IMR-90 (cell line): ENCODE measurements at regions not wholly inside any gene's neighbourhood (a gene's known extent, or its start where the extent isn't known, plus 50 kb on each side); places are given as distances from the start of the nearest gene placed in this dataset.

Experiments
- ATAC-seq: fragments of 200-7000 bp; cut with Tn5 transposase; 2 replicates; pipeline ENCODE4 v1.9.1; 2020; ENCODE audit warnings: low read depth, mild to moderate bottlenecking, moderate library complexity
- BruUV-seq: library from RNA; stranded (reverse); fragments of 400-500 nt; replicated peaks from 2 replicates; lab custom pipeline; 2021; lab: Mats Ljungman, UMichigan
- CTCF ChIA-PET: fragments of 300-600 bp; formaldehyde crosslinking; extraction: SDS; loops from one replicate; lab custom pipeline; 2021; ENCODE audit warnings: antibody characterized with exemption; lab: Yijun Ruan, JAX
- POLR2A ChIA-PET: fragments of 300-600 bp; sonication (Branson Sonifier 250); formaldehyde crosslinking; loops from one replicate; lab custom pipeline; 2022; ENCODE audit warnings: antibody characterized with exemption; ENCODE audit not compliant: unreplicated experiment; lab: Charles Lee
- DNase-seq: peaks from one replicate; pipeline ENCODE4 v3.0.0; 2013
- H2AFZ ChIP-seq: replicated peaks from 2 replicates; pipeline ENCODE3; 2013; ENCODE audit warnings: low read length, mild to moderate bottlenecking; ENCODE audit not compliant: poor library complexity
- H2AK5ac ChIP-seq: 2 replicates; pipeline ENCODE4 v1.6.1; 2013; ENCODE audit warnings: low read depth, low read length, inconsistent platforms
- H2AK9ac ChIP-seq: replicated peaks from 2 replicates; pipeline ENCODE3; 2013; ENCODE audit warnings: mild to moderate bottlenecking, low read depth, low read length, moderate library complexity; ENCODE audit not compliant: poor library complexity
- H2BK120ac ChIP-seq: 2 replicates; pipeline ENCODE4 v1.6.1; 2013; ENCODE audit warnings: low read depth, low read length, inconsistent platforms
- H2BK15ac ChIP-seq: 3 replicates; pipeline ENCODE4 v1.6.1; 2013; ENCODE audit warnings: low read depth, low read length, inconsistent platforms
- H2BK20ac ChIP-seq: 2 replicates; pipeline ENCODE4 v1.6.1; 2013; ENCODE audit warnings: low read depth, mild to moderate bottlenecking, inconsistent platforms, low read length, moderate library complexity
- H2BK5ac ChIP-seq: 2 replicates; pipeline ENCODE4 v1.6.1; 2013; ENCODE audit warnings: mild to moderate bottlenecking, low read depth, low read length, inconsistent platforms; ENCODE audit not compliant: poor library complexity, severe bottlenecking
- H3K14ac ChIP-seq: replicated peaks from 2 replicates; pipeline ENCODE4 v1.6.1; 2013; ENCODE audit warnings: low read depth, low read length, inconsistent platforms
- H3K18ac ChIP-seq: 2 replicates; pipeline ENCODE4 v1.6.1; 2013; ENCODE audit warnings: low read depth, low read length, control low read depth
- H3K23ac ChIP-seq: 2 replicates; pipeline ENCODE4 v1.6.1; 2013; ENCODE audit warnings: low read depth, low read length, inconsistent platforms
- H3K27ac ChIP-seq: 2 replicates; pipeline ENCODE4 v1.5.1; 2013; ENCODE audit warnings: mild to moderate bottlenecking, control low read depth, low read length; ENCODE audit not compliant: insufficient read depth
- H3K27me3 ChIP-seq: 2 replicates; pipeline ENCODE4 v1.6.1; 2013; ENCODE audit warnings: low read length; ENCODE audit not compliant: control insufficient read depth, insufficient read depth
- H3K36me3 ChIP-seq: 2 replicates; pipeline ENCODE4 v1.6.1; 2013; ENCODE audit warnings: low read length, mixed read lengths; ENCODE audit not compliant: control insufficient read depth, insufficient read depth
- H3K4ac ChIP-seq: 2 replicates; pipeline ENCODE4 v1.6.1; 2013; ENCODE audit warnings: low read depth, low read length, inconsistent platforms
- H3K4me1 ChIP-seq: 2 replicates; pipeline ENCODE4 v1.6.1; 2013; ENCODE audit warnings: low read length, mixed read lengths; ENCODE audit not compliant: control insufficient read depth, insufficient read depth
- H3K4me2 ChIP-seq: 2 replicates; pipeline ENCODE4 v1.6.1; 2013; ENCODE audit warnings: low read depth, mild to moderate bottlenecking, control low read depth, low read length, moderate library complexity
- H3K4me3 ChIP-seq: 2 replicates; pipeline ENCODE4 v1.5.1; 2013; ENCODE audit warnings: low read depth, mild to moderate bottlenecking, control low read depth, low read length, moderate library complexity; ENCODE audit not compliant: insufficient read depth
- H3K56ac ChIP-seq: 2 replicates; pipeline ENCODE4 v1.6.1; 2013; ENCODE audit warnings: low read length, inconsistent platforms; ENCODE audit not compliant: insufficient read depth; ENCODE audit errors: extremely low read depth
- H3K79me1 ChIP-seq, 2 experiments: 2 replicates each; pipeline ENCODE4 v1.6.1; 2013; ENCODE audit warnings: low read length in 2 of 2, inconsistent platforms in 1 of 2, low read depth in 1 of 2
- H3K9ac ChIP-seq: 2 replicates; pipeline ENCODE4 v1.6.1; 2013; ENCODE audit warnings: low read depth, low read length, control low read depth
- H3K9me1 ChIP-seq: 2 replicates; pipeline ENCODE4 v1.6.1; 2013; ENCODE audit warnings: low read length, inconsistent platforms; ENCODE audit not compliant: insufficient read depth
- H3K9me3 ChIP-seq: 2 replicates; pipeline ENCODE4 v1.6.1; 2013; ENCODE audit warnings: low read length; ENCODE audit not compliant: control insufficient read depth, insufficient read depth
- H4K20me1 ChIP-seq: 2 replicates; pipeline ENCODE4 v1.6.1; 2013; ENCODE audit warnings: low read length, inconsistent platforms; ENCODE audit not compliant: insufficient read depth
- H4K5ac ChIP-seq: 2 replicates; pipeline ENCODE4 v1.6.1; 2013; ENCODE audit warnings: mild to moderate bottlenecking, low read depth, low read length, control low read depth
- H4K8ac ChIP-seq, 2 experiments: 2 replicates each; pipeline ENCODE4 v1.6.1; 2013; ENCODE audit warnings: low read depth in 2 of 2, low read length in 2 of 2, control low read depth in 1 of 2, inconsistent platforms in 1 of 2
- H4K91ac ChIP-seq: 2 replicates; pipeline ENCODE4 v1.6.1; 2013; ENCODE audit warnings: low read depth, low read length, inconsistent platforms; ENCODE audit not compliant: insufficient read depth
- CTCF ChIP-seq: conservative IDR thresholded peaks from 2 replicates; pipeline ENCODE4 v1.5.1; 2012; ENCODE audit warnings: mild to moderate bottlenecking, low read depth, low read length, improper control_type of control experiment
- FOS ChIP-seq: fragments of 150-350 bp; IDR thresholded peaks from 2 replicates; pipeline ENCODE4 v1.6.1; 2016; ENCODE audit warnings: low read depth, low read length
- MAZ ChIP-seq: IDR thresholded peaks from 2 replicates; pipeline ENCODE4 v1.6.1; 2012; ENCODE audit warnings: low read depth, mild to moderate bottlenecking, low read length, improper control_type of control experiment, moderate library complexity, borderline replicate concordance
- MXI1 ChIP-seq: IDR thresholded peaks from 2 replicates; pipeline ENCODE4 v1.6.1; 2012; ENCODE audit warnings: low read depth, mild to moderate bottlenecking, low read length, moderate library complexity, borderline replicate concordance
- WGBS, 2 experiments: methylation state at CpG; one replicate each; pipeline versions ENCODE4 v1.1.5 to v1.1.7; 2013; ENCODE audit warnings: missing lambda C conversion rate in 2 of 2; ENCODE audit not compliant: insufficient read length in 1 of 2; ENCODE audit errors: extremely low coverage in 2 of 2; 5-methylcytosine and 5-hydroxymethylcytosine counted together
- dilution Hi-C: fragments of 300-500 bp; cut with HindIII; formaldehyde crosslinking; loops from one replicate; pipeline ENCODE4 v1.14.3; 2018; ENCODE audit warnings: low sequenced_read_pairs; ENCODE audit not compliant: unreplicated experiment
- in situ Hi-C: fragments of 300-500 bp; cut with MboI; formaldehyde crosslinking; loops from 3 replicates; pipeline ENCODE4 v1.14.3; 2019; ENCODE audit warnings: low sequenced_read_pairs, inconsistent platforms, mixed read lengths
- intact Hi-C: fragments of 100-400 bp; cut with micrococcal nuclease; formaldehyde crosslinking; loops from 2 replicates; pipeline ENCODE4 v1.10.0; 2022

DNA sequence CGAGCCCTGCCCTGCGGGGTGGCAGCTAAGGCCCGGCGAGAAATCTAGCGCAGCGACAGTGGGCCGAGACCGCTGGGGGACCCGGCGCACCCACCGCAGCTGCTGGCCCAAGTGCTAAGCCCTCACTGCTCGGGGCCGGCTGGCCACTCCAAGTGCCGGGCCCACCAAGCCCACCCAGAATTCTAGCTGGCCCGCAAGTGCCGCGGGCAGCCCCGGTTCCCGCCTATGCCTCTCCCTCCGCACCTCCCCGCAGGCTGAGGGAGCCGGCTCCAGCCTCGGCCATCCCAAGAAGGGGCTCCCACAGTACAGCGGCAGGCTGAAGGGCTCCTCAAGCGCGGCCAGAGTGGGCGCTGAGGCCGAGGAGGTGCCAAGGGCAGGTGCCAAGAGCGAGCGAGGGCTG lies 55.2 kb upstream of the RND3 start:
- ChIA-PET CTCF (no interaction called here), POLR2A (no interaction called here)
- Histone ChIP-seq H3K27ac (no peak overlapping the region), H3K18ac (no peak overlapping the region), H3K4me1 (peaks cover 2% of the 10 kb centered on the region; the same call in 1 of the 2 replicates), H3K23ac (no peak overlapping the region), H4K5ac (no peak overlapping the region), H3K4me3 (no peak overlapping the region), H3K14ac (no peak overlapping the region), H3K9ac (no peak overlapping the region), H2AK9ac (no peak overlapping the region), H2BK15ac (no peak overlapping the region), H4K91ac (no peak overlapping the region), H2AFZ (no peak overlapping the region), H2AK5ac (no peak overlapping the region), H3K4me2 (no peak overlapping the region), H3K36me3 (no peaks in the 10 kb centered on the region), H3K9me3 (peaks cover 1% of the 10 kb centered on the region; the same call in 1 of the 2 replicates), H4K20me1 (no peaks in the 10 kb centered on the region), H3K79me1 (no peaks in the 10 kb centered on the region), H3K56ac (no peak overlapping the region), H2BK120ac (no peak overlapping the region), H3K4ac (no peak overlapping the region), H3K27me3 (no peaks in the 10 kb centered on the region), H3K9me1 (no peaks in the 10 kb centered on the region), H2BK5ac (no peak overlapping the region), H4K8ac (no peak overlapping the region), H2BK20ac (no peak overlapping the region)
- intact Hi-C loops (no loop called here), in situ Hi-C loops (no loop called here), dilution Hi-C loops (no loop called here)
- DNase-seq (no peak), ATAC-seq (no peak)
- BruUV-seq = no TSS peak
- TF ChIP-seq CTCF (no peak), MAZ (no peak), FOS (no peak), MXI1 (no peak)
- WGBS, 2 experiments = 97% methylated on average over 13 of the region's 30 CpGs; no CpG with 5 or more reads in 1 of the 2 experiments
